GM21737 (cell line): ENCODE measurements at regions not wholly inside any gene's neighbourhood (a gene's known extent, or its start where the extent isn't known, plus 50 kb on each side); places are given as distances from the start of the nearest gene placed in this dataset.
"Not testable (repeated sequence)": the region's sequence is repeated elsewhere in the genome, so short reads cannot be mapped to it uniquely, and the experiment has no call there.

ENCODE experiments used
- ATAC-seq: cut with Tn5 transposase; IDR thresholded peaks from one replicate; pipeline ENCODE4 v1.9.1; 2021; ENCODE audit warnings: mild to moderate bottlenecking, moderate library complexity; ENCODE audit not compliant: unreplicated experiment

- no peak for ATAC-seq
Measured at GRCh38 chr10:107544706-107545520, 380.4 kb upstream of the SORCS1 start.

DNA sequence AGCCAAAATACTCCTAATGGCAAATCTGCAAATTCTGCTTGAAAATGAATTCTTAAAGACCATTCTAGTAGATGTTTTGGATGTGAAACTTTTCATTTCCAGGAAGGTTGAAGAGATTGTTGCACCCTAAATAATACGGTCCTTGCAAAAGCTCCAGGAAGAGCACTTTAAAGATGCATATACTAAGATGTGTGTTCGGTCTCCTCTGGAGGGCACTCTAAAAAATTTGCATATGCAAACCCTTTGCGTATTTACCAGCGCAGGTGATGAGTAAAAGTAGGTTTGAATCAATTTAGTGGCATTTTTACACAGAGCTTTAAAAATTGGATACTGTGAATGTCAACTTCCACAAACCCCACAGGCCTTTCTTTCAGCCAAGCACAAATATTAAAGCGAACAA is 378.1 kb upstream of the SORCS1 start:
- no peak for ATAC-seq

DNA sequence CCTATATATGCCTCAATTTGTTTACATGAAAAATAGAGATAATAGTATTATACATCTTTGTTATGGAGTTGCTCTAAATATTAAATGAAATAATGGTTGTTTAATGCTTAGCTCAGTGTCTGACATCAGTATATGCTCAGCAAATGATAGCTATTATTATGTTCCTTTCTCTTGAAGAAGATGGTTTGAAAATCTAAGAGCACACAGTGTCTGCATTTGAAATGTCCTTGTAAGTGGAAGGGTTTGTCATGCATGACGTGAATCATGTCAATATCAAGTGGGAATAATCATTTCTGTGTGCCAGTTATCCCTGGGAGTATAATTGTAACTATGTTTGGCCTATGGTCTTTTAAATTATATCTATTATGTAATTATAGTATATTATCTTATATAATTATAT is 377.5 kb upstream of the SORCS1 start:
- ATAC-seq, result no peak

- no peak for ATAC-seq
Measured at GRCh38 chr10:107540981-107541380, 376.5 kb upstream of the SORCS1 start.

- ATAC-seq, result no peak
Measured at GRCh38 chr10:107529350-107529749, 364.8 kb upstream of the SORCS1 start.

DNA sequence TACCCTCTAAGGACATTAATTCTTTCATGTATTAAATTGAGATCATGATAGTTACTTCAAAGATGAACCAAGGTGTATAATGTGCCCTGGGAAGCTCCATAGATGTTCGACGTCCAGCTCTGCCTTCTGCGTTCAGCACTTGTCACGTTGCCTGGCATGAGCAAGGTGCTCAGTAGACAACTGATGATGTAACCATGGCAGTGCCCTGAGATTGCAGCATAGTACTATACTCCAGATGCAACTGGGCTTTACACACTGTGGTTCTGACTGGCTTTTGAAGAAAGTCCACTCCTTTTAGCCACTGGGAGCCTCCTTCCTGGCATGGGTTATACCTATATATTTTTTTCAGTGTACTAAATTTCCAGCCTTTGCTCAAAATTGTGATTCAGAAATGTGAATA is 355.8 kb upstream of the SORCS1 start:
- no peak for ATAC-seq

- no peak for ATAC-seq
Measured at GRCh38 chr10:107517811-107518210, 353.3 kb upstream of the SORCS1 start.

DNA sequence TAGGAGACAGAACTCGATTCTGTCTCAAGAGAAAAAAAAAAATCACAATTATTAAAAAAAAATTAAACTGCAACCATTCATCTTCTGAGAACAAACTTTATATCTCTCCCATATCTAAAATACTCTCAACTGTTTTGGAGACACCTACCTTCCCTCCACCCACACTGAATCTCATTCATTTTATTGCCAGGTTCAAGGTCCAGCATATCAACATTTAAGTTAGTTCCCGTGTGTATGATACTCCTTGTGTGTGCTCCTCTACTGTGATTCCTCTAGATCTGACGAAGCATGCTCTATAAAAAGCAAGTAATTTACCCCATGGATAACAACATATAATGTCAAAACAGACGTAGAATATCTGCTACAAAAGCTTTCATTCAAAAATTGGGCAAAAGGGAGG is 351.8 kb upstream of the SORCS1 start:
- ATAC-seq, result no peak

DNA sequence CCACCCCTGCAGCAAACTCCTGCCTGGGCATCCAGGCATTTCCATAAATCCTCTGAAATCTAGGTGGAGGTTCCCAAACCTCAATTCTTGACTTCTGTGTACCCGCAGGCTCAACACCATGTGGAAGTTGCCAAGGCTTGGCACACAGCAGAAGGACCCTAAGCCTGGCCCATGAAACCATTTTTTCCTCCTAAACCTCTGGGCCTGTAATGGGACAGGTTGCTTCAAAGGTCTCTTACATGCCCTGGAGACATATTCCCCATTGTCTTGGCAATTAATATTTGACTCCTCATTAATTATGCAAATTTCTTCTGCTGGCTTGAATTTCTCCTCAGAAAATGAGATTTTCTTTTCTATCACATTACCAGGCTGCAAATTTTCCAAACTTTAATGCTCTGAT is 339.5 kb upstream of the SORCS1 start:
- ATAC-seq, result not testable (repeated sequence)

DNA sequence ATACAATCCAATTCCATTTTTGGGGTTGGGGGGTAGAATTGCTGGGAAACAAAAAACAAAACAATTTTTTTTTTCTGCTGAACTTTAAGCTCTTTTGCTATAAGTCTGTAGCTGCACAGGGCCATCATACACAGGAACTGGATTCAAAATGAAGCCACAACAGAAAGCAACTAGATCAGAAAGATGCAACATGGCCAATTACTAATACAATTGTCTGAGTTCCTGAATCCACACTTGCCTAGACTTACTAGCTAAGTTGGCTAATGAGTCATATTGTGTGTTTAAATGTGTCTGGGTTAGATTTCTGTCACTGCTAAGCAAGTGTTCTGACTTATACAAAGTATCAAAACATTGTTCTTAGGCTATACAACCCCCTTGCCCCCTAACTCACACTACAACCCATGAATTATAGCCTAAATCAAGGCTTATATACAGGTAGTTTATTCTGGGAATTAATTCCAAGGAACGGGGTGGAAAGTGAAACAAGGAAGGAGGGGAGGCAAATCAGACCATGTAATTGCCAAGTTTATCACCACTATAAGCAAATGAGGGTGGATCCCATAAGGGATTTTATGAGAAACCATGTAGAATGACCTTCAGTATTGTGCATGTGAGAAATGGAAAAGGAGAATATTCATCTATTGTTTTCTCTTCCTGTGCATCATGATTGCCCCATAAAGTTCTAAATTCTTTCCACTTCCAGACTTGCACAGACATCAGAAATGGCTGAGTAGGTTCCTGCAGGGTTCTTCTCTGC is 337.9 kb upstream of the SORCS1 start:
- no peak for ATAC-seq

DNA sequence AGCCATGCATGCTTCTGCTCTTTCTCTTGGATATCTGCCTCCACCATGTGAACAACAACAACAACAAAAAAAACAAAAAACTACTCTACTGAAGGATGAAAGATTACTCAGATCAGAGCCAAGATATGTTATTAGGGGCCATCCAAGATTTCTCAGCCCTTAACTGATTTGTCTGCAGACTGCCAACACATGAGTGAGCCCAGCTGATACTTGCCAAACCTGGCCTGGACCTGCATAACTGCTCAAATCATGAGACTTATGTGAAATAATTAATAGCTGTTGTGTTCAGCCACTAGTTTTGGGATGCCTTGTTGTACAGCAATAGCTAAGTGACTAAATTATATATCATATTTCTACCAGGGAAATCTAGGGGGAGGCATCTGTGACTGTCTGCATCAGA is 334.5 kb upstream of the SORCS1 start:
- ATAC-seq, result no peak

DNA sequence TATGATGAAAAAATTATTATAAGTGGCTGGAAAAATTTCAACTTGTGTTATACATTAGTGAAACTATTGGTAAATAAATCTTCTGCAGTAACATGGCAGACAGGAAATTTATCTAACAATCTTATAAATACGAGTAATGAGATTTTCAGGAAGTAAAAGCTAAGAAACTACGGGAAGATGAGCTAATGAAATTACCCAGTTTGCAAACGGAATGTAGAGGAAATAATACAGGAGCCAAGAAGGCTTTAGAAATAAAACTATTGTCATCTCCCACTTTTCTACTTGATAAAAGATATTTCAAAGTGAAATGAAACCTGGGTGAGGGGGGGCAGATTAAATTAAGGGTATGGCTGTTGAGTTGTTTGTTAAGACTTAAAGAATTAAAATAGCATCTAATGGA is 332.5 kb upstream of the SORCS1 start:
- ATAC-seq, result no peak

GRCh38 chr10:107496594-107496993 is 332.1 kb upstream of the SORCS1 start:
- ATAC-seq, result no peak

GRCh38 chr10:107492389-107492788 is 327.9 kb upstream of the SORCS1 start:
- no peak for ATAC-seq

GRCh38 chr10:107490389-107490788 is 325.9 kb upstream of the SORCS1 start:
- no peak for ATAC-seq

DNA sequence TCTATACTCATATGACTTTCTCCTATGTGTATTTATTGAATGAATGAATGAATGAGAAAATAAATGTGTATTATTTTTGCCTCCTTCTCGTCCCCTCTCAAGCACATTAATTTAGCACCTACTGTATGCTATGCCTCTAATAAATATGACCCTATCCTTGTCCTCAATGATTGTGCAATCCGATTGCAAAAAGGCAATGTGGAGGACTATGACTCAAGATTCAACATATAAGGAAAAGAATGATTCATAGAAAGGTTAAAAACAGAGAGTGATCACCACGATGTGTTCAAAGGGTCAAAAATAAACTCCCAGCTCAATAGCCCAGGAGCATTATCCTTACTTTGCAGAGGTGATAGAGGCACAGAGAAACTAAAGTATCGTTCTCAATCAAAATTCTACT is 322.8 kb upstream of the SORCS1 start:
- ATAC-seq, result no peak

DNA sequence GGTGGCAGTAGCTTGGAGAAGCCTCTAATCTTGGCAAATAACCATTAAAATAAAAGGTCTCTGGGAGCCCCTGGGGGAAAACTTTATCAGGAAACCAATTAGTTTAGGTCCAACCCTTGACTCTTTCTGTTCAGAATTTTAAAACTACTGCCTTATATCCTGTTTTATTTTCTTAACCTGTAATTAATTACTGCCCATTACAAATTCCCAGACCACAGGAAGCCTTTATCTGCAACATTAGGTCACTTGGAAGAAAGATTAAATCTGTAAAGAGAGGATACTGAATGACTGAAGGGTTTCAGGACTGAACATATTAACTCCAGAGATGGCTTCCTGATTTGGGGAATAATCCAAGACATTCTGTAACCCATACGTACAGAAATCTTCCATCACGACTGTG is 320.5 kb upstream of the SORCS1 start:
- ATAC-seq, result no peak

DNA sequence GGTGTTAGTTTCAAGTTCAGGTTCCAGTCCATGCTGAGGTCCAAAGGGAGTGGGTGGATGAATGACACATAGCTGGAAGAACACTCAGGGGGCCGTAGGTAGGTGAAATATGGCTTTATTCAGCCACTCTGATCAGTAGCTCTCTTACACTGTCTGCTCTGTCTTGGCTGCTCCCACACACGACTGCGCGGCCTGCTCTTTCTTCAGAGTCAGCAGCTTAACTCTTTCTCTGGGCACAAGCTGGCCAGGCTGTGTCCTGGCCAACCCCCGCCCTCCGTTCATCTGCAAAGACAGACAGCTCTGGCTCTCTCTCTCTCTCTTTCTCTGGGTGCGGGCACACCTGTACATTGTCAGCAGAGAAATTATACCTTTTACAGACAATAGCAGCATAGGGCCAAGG is 317.4 kb upstream of the SORCS1 start:
- no peak for ATAC-seq

DNA sequence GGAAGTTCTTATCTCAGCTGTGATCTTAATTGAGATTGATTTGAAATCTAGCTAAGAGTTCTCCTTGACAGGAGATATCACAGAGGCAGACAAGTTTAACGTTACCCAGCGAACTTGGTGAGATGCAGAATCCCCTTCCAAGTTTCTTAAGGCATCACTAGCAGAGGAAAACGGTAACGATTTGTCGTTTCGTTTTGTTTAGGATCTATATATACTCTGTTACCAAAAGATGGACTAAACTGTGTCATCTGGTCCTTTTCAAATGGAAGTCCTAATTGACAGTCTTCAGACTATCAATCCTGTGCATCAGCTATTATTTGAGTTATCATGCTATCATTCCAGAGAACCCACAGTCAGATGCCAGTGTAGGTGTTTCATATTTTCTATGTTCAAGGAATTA is 316.7 kb upstream of the SORCS1 start:
- ATAC-seq, result no peak

- no peak for ATAC-seq
Measured at GRCh38 chr10:107480781-107481180, 316.3 kb upstream of the SORCS1 start.

DNA sequence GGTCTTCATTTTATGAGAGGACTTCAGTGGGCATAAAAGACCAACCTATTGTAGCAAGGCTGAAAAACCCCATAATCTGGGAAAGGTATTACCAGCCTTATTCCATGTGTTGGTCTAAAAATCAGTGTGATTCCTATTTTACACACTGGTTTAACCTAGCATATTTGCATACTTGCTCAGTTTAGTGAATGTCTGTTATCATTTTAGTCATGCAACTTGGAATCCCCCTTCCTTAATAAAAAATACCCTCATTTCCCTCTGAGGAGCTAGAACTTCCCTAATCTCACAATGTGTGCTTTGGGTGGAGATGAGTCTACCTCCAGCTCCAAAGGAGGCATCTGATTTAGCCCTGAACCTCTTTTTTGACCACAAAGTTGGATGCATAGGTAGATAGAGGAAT is 312.8 kb upstream of the SORCS1 start:
- ATAC-seq, result no peak

GRCh38 chr10:107476408-107476807 is 311.9 kb upstream of the SORCS1 start:
- no peak for ATAC-seq
